SU-DHL-6 (cell line): ENCODE measurements at regions not wholly inside any gene's neighbourhood (a gene's known extent, or its start where the extent isn't known, plus 50 kb on each side); places are given as distances from the start of the nearest gene placed in this dataset.

Experiments used
- H2AFZ ChIP-seq: fragments of 200-600 bp; sonication (generic); 2 replicates; pipeline ENCODE4 v1.6.1; 2014; ENCODE audit warnings: low read depth, mild to moderate bottlenecking, moderate library complexity, mixed read lengths, antibody characterized with exemption, low read length; ENCODE audit not compliant: severe bottlenecking
- H3F3A ChIP-seq: fragments of 200-600 bp; shearing (Covaris generic); 2 replicates; pipeline ENCODE4 v1.6.0; 2016; ENCODE audit warnings: antibody characterized with exemption, mild to moderate bottlenecking; ENCODE audit not compliant: insufficient read depth
- H3K27ac ChIP-seq: fragments of 200-600 bp; sonication (generic); 2 replicates; pipeline ENCODE4 v1.5.1; 2016; ENCODE audit warnings: low read depth, mild to moderate bottlenecking, low read length, moderate library complexity, mixed read lengths
- H3K27me3 ChIP-seq: fragments of 200-600 bp; sonication (generic), shearing (Covaris generic); 2 replicates; pipeline ENCODE4 v1.6.0; 2014; ENCODE audit warnings: mild to moderate bottlenecking, low read length
- H3K36me3 ChIP-seq: fragments of 200-600 bp; sonication (generic); 2 replicates; pipeline ENCODE4 v1.6.1; 2014; ENCODE audit warnings: mild to moderate bottlenecking, low read length, mixed read lengths
- H3K4me2 ChIP-seq: fragments of 300-600, 200-600 bp; shearing (Covaris generic), sonication (generic); 2 replicates; pipeline ENCODE4 v1.6.0; 2014; ENCODE audit warnings: low read length, low read depth, mild to moderate bottlenecking; ENCODE audit not compliant: poor library complexity, severe bottlenecking
- H3K4me3 ChIP-seq: fragments of 200-600 bp; sonication (generic); 2 replicates; pipeline ENCODE4 v1.5.1; 2014; ENCODE audit warnings: antibody characterized with exemption, low read length, mild to moderate bottlenecking, mixed read lengths; ENCODE audit not compliant: insufficient read depth, poor library complexity, severe bottlenecking
- H3K79me2 ChIP-seq: fragments of 200-600 bp; sonication (generic); 2 replicates; pipeline ENCODE4 v1.6.1; 2014; ENCODE audit warnings: mild to moderate bottlenecking, low read length, moderate library complexity; ENCODE audit not compliant: insufficient read depth
- H3K9ac ChIP-seq: fragments of 200-600 bp; sonication (generic); 2 replicates; pipeline ENCODE4 v1.7.0; 2014; ENCODE audit warnings: mild to moderate bottlenecking, low read length
- H3K9me2 ChIP-seq: fragments of 200-600 bp; sonication (generic); replicated peaks from 2 replicates; pipeline ENCODE4 v1.6.1; 2014; ENCODE audit warnings: low read length; ENCODE audit not compliant: insufficient read depth
- H3K9me3 ChIP-seq: fragments of 200-600 bp; sonication (generic); 2 replicates; pipeline ENCODE4 v1.6.1; 2014; ENCODE audit warnings: low read length, mixed read lengths; ENCODE audit not compliant: insufficient read depth
- H4K20me1 ChIP-seq: fragments of 200-600 bp; sonication (generic); 2 replicates; pipeline ENCODE4 v1.6.1; 2014; ENCODE audit warnings: low read depth, mild to moderate bottlenecking, antibody characterized with exemption, low read length, moderate library complexity, mixed read lengths
- CTCF ChIP-seq: fragments of 200-600 bp; sonication (generic); IDR thresholded peaks from one replicate; pipeline ENCODE4 v1.5.1; 2017; ENCODE audit warnings: antibody characterized with exemption, mild to moderate bottlenecking, low read length, moderate library complexity; ENCODE audit not compliant: insufficient read depth, poor library complexity, severe bottlenecking
- EZH2phosphoT487 ChIP-seq: fragments of 200-600 bp; sonication (generic), shearing (Covaris generic); conservative IDR thresholded peaks from 2 replicates; pipeline ENCODE4 v1.6.1; 2018; ENCODE audit warnings: mild to moderate bottlenecking, antibody characterized with exemption, low read length, moderate library complexity, mixed read lengths

GRCh38 chr7:96546426-96546825 lies 163.2 kb downstream of the SEM1 start:
- H3K36me3 ChIP-seq: no peaks in the 10 kb centered on the region
- H3K4me3 ChIP-seq: no peak overlapping the region
- no peak overlapping the region for H3K4me2 ChIP-seq
- H3K9me3 ChIP-seq: no peaks in the 10 kb centered on the region
- TF ChIP-seq CTCF (no peak), EZH2phosphoT487 (no peak)
- H3K79me2 ChIP-seq: no peaks in the 10 kb centered on the region
- H3K9me2 ChIP-seq: no peaks in the 10 kb centered on the region
- H4K20me1 ChIP-seq: no peaks in the 10 kb centered on the region
- H3K9ac ChIP-seq: no peak overlapping the region
- H3K27ac ChIP-seq: no peak overlapping the region
- H3K27me3 ChIP-seq: 0 out of 2 replicates have a peak, but pooled peaks cover 4% of the 10 kb centered on the region
- no peaks in the 10 kb centered on the region for H3F3A ChIP-seq
- H2AFZ ChIP-seq: no peak overlapping the region

DNA sequence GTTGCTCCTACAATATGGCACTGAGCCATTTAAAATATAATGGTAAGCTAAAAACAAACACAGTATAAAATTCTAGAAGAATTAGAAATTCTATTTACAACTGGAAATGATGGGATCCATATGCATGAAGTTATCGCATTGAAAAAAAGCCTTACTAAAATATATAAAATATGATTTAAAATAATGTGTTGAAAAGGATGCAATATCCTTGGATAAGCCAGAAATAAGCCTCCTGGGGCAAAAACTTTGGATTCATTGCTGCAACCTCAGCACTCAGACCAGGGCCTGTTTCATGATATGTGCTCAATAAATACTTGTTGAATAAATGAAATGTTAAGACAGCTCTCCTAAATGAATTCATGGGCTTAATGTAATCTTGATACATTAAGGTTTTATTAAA lies 170.2 kb downstream of the SEM1 start:
- Histone ChIP-seq H3K27ac (no peak overlapping the region), H3K36me3 (no peaks in the 10 kb centered on the region), H3K27me3 (no peaks in the 10 kb centered on the region), H3K9me2 (no peaks in the 10 kb centered on the region), H4K20me1 (no peaks in the 10 kb centered on the region), H3K9ac (no peak overlapping the region), H3K4me2 (no peak overlapping the region), H3F3A (no peaks in the 10 kb centered on the region), H2AFZ (no peak overlapping the region), H3K9me3 (no peaks in the 10 kb centered on the region), H3K79me2 (no peaks in the 10 kb centered on the region), H3K4me3 (no peak overlapping the region)
- no peak for TF ChIP-seq CTCF
- no peak for TF ChIP-seq EZH2phosphoT487

DNA sequence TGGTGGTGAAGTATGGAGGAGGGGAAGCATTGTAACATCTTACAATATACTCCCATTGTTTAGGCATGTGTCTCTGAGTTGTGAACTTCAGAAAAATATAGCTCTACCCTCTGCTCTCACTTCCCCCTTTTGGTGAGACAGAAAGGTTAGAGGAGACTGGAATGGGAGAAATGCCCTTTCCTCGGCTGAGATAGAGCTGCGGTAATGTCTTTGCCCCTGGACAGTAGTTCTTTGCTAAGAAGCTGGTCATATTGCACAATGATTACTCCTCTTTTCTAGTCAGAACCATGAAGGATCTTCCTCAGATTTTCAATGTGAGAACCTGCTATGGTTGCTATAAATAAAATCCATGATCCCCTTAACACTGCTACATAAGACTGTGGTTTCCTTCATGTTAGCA lies 171.0 kb downstream of the SEM1 start:
- no peak overlapping the region for H3K4me2 ChIP-seq

More for the DNA sequence above, 171.0 kb downstream of the SEM1 start:
- Histone ChIP-seq H3K9me2 (no peaks in the 10 kb centered on the region), H3K79me2 (no peaks in the 10 kb centered on the region), H3F3A (no peaks in the 10 kb centered on the region), H2AFZ (no peak overlapping the region), H3K9ac (no peak overlapping the region), H3K36me3 (no peaks in the 10 kb centered on the region), H3K27me3 (no peaks in the 10 kb centered on the region), H3K4me3 (no peak overlapping the region), H3K9me3 (no peaks in the 10 kb centered on the region), H3K27ac (no peak overlapping the region), H4K20me1 (no peaks in the 10 kb centered on the region)
- TF ChIP-seq EZH2phosphoT487: no peak
- TF ChIP-seq CTCF: no peak
